Osteocyte (in vitro differentiated cells): ENCODE measurements at regions not wholly inside any gene's neighbourhood (a gene's known extent, or its start where the extent isn't known, plus 50 kb on each side); places are given as distances from the start of the nearest gene placed in this dataset.

Source experiments
- DNase-seq: peaks from one replicate; pipeline ENCODE4 v3.0.0; 2021; ENCODE audit warnings: mixed read lengths; ENCODE audit not compliant: unreplicated experiment; ENCODE audit errors: extremely low spot score
- H3K27ac Mint-ChIP-seq: one replicate; pipeline ENCODE4 v1.8.0; 2021; ENCODE audit warnings: mild to moderate bottlenecking, mixed read lengths; ENCODE audit not compliant: unreplicated experiment
- H3K27me3 Mint-ChIP-seq: one replicate; pipeline ENCODE4 v1.8.0; 2021; ENCODE audit warnings: mixed read lengths; ENCODE audit not compliant: unreplicated experiment
- H3K36me3 Mint-ChIP-seq: one replicate; pipeline ENCODE4 v1.8.0; 2021; ENCODE audit warnings: mixed read lengths; ENCODE audit not compliant: unreplicated experiment
- H3K4me1 Mint-ChIP-seq: one replicate; pipeline ENCODE4 v1.8.0; 2021; ENCODE audit warnings: mixed read lengths; ENCODE audit not compliant: unreplicated experiment
- H3K4me3 Mint-ChIP-seq: one replicate; pipeline ENCODE4 v1.8.0; 2021; ENCODE audit warnings: mild to moderate bottlenecking, moderate library complexity, mixed read lengths; ENCODE audit not compliant: unreplicated experiment
- H3K9me3 Mint-ChIP-seq: one replicate; pipeline ENCODE4 v1.8.0; 2021; ENCODE audit warnings: mixed read lengths; ENCODE audit not compliant: unreplicated experiment
- TF ChIP-seq, protein P1 (sequence below): fragments of 200-600 bp; sonication (generic); IDR thresholded peaks from 2 replicates; pipeline ENCODE4 v1.5.0; 2021; ENCODE audit warnings: antibody characterized with exemption, mild to moderate bottlenecking, moderate library complexity

DNA sequence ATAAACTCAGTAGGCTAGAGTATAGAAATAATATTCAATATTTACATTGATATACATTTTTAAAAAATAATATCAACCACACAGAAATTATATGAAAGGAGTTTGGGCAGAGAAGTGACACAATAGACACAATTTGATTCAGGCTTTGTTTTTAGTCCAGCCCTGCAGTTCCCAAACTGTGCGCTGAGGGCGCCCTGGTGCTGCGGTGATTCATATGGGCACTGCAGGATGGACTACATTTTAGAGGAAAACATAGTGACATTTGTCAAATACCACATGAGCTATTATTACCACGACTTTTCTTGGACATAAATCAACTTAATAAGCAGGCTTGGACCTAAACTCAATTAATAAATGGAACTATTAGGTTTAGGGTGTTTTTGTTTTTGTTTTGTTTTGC, 364.3 kb upstream of the ID4 start:
- H3K4me1 Mint-ChIP-seq, result peaks cover 11% of the 10 kb centered on the region
- peaks cover 5% of the 10 kb centered on the region for H3K9me3 Mint-ChIP-seq
- no peaks in the 10 kb centered on the region for H3K36me3 Mint-ChIP-seq
- TF ChIP-seq, protein P1, sequence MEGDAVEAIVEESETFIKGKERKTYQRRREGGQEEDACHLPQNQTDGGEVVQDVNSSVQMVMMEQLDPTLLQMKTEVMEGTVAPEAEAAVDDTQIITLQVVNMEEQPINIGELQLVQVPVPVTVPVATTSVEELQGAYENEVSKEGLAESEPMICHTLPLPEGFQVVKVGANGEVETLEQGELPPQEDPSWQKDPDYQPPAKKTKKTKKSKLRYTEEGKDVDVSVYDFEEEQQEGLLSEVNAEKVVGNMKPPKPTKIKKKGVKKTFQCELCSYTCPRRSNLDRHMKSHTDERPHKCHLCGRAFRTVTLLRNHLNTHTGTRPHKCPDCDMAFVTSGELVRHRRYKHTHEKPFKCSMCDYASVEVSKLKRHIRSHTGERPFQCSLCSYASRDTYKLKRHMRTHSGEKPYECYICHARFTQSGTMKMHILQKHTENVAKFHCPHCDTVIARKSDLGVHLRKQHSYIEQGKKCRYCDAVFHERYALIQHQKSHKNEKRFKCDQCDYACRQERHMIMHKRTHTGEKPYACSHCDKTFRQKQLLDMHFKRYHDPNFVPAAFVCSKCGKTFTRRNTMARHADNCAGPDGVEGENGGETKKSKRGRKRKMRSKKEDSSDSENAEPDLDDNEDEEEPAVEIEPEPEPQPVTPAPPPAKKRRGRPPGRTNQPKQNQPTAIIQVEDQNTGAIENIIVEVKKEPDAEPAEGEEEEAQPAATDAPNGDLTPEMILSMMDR, result peak; percentile 34
- no peak overlapping the region for H3K4me3 Mint-ChIP-seq
- no peak overlapping the region for H3K27ac Mint-ChIP-seq
- H3K27me3 Mint-ChIP-seq, result no peaks in the 10 kb centered on the region
- no peak for DNase-seq

DNA sequence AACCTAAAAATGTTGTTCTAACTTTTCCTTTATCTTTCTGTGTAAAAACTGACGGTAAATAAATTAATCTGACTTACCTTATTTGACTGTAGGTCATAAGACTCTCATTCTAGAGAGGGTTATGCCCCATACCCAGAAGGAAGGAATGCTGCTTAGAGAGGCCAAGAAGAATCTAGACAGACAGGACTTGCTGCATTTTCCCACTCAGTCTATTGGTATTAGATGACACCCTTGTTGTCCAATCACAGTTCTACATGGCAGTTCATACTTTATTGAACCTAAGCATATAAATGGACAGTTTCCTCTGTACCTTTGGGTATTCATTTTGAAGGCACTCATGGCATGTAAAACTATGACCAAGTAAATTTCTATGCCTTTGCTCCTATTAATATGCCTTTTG, 359.6 kb upstream of the ID4 start:
- no peak for DNase-seq
- no peak overlapping the region for H3K4me3 Mint-ChIP-seq
- TF ChIP-seq, protein P1, result no peak
- H3K27ac Mint-ChIP-seq, result no peak overlapping the region
- peaks cover 1% of the 10 kb centered on the region for H3K4me1 Mint-ChIP-seq
- H3K9me3 Mint-ChIP-seq, result peaks cover 5% of the 10 kb centered on the region
- H3K27me3 Mint-ChIP-seq, result no peaks in the 10 kb centered on the region
- no peaks in the 10 kb centered on the region for H3K36me3 Mint-ChIP-seq

DNA sequence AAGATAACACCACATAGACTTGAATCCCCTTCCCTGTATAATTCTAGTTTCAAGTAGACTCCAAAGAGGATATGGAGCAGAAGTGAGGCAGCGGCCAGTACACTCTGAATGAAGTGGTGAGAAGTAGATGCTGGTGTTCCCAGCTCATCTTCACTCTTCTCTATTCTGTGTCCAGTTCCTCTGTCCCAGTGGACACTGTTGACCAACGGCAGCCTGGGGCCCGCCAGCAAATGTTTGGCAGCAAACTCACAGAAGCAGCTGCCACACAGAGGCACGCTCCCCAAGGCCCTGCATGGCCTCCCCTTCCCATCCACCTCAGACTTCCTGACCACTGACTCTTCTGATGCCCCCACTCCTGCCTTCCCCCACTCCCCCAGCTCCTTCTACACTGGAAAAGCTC, 358.9 kb upstream of the ID4 start:
- Mint-ChIP-seq H3K9me3 (peaks cover 10% of the 10 kb centered on the region), H3K27me3 (no peaks in the 10 kb centered on the region), H3K36me3 (no peaks in the 10 kb centered on the region), H3K4me1 (peaks cover 1% of the 10 kb centered on the region), H3K27ac (no peak overlapping the region), H3K4me3 (no peak overlapping the region)
- no peak for DNase-seq
- TF ChIP-seq, protein P1, result no peak

DNA sequence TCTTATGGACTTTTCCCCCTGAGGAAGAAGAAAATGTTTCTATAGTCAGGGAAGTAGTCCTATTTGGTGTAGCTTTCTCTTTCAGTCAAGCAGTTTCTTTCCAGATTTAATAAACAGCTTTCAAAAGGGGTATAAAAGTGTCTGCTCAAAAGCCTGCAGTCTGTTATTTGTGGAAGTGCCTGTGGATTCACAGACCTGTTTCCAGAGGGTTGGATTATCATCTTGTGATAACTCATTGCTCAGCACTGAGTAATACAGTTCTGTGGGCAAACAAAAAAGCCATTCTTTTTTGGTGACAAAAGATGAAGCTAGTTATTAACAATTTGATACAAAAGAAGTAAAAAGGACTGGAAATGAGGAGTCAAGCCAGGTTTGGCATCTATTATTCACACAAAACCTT, 358.2 kb upstream of the ID4 start:
- Mint-ChIP-seq H3K27ac (no peak overlapping the region), H3K4me1 (peaks cover 1% of the 10 kb centered on the region), H3K27me3 (no peaks in the 10 kb centered on the region), H3K36me3 (no peaks in the 10 kb centered on the region), H3K4me3 (no peak overlapping the region), H3K9me3 (peaks cover 10% of the 10 kb centered on the region)
- no peak for DNase-seq
- TF ChIP-seq, protein P1, result no peak

- no peaks in the 10 kb centered on the region for H3K27me3 Mint-ChIP-seq
- no peak overlapping the region for H3K4me3 Mint-ChIP-seq
- TF ChIP-seq, protein P1, result no peak
- no peak overlapping the region for H3K27ac Mint-ChIP-seq
- DNase-seq, result no peak
- H3K36me3 Mint-ChIP-seq, result no peaks in the 10 kb centered on the region
- peaks cover 10% of the 10 kb centered on the region for H3K9me3 Mint-ChIP-seq
- peaks cover 1% of the 10 kb centered on the region for H3K4me1 Mint-ChIP-seq
Measured at GRCh38 chr6:19479551-19479950, 357.6 kb upstream of the ID4 start.
